IPS DF 4.7 (cell line): ENCODE measurements at regions not wholly inside any gene's neighbourhood (a gene's known extent, or its start where the extent isn't known, plus 50 kb on each side); places are given as distances from the start of the nearest gene placed in this dataset.

Experiments
- DNase-seq: peaks from one replicate; pipeline ENCODE4 v3.0.0-alpha.2; 2013; ENCODE audit warnings: low spot score; ENCODE audit errors: extremely low read depth

DNA sequence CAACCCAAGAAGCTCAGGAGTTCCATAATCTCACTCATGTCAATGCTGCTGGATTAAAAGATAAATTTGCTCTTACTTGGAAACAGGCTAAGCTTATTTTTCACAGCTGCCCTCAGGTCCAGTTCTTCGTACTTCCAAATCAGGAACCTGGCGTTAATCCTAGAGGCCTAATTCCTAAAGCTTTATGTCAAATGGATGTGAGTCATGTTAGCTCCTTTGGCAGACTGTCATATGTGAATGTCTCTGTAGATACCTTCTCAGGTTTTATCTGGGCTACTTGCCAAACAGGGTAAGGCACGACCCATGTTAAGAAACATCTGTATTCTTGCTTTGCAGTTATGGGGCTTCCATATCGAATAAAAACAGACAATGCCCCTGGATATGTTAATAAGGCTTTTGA lies 504.6 kb downstream of the ALG10 start:
- no peak for DNase-seq

DNA sequence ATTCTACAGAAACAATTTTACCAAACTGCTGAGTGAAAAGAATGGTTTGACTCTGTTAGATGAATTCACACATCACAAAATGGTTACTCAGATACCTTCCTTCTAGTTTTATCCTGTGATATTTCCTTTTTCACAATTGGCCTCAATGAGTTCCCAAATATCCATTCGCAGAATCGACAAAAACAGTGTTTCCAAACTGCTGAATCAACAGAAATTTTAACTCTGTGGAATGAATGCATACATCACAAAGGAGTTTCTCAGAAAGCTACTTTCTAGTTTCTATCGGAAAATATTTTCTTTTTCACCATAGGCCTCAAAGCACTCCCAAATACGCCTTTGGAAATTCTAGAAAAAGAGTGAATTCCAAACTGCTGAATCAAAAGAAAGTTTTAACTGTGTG lies 525.0 kb downstream of the ALG10 start:
- no peak for DNase-seq

DNA sequence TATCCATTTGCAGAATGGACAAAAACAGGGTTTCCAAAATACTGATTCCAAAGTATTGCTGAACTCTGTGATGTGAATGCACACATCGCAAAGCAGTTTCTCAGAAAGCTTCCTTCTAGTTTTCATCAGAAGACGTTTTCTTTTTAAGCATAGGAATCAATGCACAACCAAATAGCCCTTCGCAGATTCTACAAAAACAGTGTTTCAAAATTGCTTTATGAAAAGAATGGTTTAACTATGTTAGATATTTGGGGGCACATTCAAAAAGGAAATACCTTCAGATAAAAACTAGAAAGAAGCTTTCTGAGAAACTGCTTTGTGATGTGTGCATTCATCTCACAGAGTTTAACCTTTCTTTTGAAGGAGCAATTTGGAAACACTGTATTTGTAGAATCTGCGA lies 569.7 kb downstream of the ALG10 start:
- DNase-seq, result no peak

DNA sequence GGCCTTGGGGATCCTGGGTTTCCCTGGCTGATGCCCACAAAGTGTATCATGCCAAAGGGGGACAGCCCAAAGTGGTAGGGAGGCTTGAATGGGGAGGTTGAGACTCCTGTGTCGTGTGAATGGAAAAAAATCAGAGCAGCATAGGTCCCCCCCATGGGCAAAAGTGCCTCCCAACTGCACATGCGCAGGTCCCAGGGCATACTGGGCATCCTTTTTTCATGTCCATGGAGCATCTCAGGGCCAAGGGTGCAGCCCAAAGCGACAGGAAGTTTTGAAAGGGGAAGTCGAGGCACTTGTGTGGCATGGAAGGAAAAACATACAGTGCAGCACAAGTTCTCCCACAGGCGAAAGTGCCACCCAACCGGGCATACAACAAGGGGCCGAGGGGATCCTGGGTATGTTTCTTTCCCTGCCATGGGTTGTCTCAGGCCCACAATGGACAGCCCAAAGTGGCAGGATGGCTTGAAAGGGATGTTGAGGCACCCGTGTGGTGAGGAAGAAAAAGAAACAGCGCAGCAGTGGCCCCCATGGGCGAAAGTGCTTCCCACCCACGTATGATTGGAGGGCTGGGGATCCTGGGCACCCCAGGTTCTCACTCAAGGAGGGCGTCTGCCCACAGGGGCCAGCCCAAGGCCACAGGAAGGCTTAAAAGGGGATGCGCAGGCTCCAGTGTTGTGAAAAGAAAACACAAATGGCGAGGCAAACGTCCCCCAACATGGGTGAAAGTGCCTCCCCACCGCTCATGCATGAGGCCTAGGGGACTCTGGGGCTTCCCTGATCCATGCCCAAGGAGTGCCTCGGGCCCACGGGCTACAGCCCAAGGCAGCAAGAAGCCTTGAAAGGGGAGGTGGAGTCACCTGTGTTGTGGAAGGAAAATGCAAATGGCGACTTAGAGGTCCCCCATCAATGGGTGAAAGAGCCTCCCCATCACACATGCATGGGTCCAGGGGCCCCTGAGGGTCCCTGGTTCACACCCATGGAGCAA lies 573.7 kb downstream of the ALG10 start:
- no peak for DNase-seq

DNA sequence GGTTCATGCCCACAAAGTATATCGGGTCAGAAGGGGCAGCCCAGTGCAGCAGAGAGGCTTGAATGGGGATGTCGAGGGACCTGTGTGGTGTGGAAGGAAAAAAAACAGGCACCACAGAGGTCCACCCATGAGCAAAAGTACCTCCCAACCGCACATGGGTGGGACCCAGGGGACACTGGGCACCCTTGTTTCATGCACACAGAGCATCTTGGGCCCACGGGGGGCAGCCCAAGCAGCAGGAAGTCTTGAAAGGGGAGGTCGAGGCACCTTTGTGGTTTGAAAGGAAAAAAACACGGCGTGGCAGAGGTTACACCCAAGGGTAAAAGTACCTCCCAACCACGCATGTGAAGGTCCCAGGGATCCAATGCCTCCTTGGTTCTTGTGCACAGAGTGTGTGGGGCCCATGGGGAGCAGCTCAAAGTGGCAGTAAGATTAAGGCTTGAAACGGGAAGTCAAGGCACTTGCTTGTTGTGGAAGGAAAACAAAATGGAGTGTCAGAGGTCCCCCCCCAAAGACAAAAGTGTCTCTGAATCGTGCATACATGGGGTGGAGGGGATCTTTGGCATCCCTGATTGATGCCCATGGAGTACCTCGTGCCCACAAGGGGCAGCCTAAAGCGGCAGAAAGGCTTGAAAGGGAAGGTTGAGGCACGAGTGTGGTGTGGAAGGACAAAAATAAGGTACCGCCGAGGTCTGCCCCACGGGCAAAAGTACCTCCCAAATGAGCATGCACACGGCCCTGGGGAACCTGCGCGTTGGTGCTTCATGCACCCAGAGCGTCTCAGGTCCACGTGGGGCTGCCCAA lies 575.5 kb downstream of the ALG10 start:
- no peak for DNase-seq

DNA sequence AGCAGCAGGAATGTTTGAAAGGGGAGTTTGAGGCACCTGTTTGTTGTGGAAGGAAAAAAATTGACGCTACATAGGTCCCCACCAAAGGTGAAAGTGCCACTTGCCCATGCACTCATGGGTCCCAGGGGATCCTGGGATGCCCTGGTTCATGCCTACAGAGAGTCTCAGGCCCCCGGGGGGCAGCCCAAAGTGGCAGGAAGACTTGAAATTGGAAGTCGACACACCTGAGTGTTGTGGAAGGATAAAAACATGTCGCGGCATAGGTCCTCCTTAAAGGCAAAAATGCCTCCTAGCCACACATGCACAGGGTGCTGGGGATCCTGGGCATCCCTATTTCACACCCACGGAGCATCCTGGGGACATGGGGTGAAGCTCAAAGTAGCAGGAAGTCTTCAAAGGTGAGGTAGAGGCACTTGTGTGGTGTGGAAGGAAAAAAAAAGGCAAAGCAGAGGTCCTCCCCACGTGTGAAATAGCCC lies 576.1 kb downstream of the ALG10 start:
- DNase-seq, result no peak

DNA sequence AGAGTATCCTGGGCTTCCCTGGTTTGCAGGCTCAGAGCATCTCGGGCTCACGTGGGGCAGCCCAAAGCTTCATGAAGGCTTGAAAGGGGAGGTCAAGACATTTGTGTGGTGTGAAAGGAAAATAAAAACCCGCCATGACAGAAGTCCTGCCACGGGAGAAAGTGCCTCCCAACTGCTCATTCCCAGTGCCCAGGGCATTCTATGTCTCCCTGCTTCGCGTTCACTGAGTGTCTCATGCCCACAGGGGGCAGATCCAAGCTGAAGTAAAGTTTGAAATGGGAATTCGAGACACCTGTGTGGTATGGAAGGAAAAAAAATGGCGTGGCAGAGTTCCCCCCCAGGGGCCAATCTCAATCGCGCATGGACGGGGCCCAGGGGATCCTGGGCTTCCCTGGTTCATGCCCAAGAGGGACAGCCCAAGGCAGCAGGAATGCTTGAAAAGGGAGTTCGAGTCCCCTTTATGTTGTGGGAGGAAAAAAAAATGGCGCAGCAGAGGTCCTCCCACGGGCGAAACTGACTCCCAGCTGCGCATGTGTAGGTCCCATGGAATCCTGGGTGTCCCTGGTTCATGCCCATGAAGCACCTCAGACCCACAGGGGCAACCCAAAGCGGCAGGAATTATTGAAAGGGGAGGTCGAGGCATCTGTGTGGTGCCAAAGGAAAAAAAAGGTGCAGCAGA lies 576.7 kb downstream of the ALG10 start:
- no peak for DNase-seq

DNA sequence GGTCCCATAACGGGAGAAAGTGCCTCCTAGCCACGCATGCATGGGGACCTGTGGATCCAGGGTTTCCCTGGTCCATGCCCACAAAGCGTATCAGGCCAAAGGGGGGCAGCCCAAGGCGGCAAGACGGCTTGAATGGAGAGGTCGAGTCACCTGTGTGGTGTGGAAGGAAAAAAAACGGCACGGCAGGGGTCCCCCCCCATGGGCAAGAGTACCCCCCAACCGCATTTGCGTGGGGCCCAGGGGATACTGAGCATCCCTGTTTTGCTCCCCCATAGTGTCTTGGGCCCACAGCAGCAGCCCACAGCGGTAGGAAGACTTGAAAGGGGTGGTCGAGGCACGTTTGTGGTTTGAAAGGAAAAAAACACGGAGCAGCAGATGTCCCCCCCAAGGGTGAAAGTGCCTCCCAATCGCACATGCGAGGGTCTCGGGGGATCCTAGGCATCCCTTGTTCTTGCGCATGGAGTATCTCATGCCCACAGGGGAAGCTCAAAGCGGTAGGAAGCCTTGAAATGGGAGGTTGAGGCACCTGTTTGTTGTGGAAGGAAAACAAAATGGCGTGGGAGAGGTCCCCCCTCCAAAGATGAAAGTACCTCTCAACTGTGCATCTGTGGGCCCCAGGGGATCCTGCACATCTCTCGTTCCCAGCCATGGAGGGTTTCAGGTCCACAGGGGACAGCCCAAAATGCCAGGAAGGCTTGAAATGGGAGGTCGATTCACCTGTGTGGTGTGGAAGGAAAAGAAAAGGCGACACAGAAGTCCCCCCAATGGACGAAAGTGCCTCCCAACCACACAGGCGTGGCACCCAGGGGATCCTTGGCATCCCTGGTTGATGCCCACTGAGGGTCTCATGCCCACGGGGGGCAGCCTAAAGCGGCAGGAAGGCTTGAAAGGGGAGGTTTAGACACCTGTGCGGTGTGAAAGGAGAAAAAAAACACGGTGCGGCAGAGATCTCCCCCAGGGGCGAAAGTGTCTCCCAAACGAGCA lies 577.5 kb downstream of the ALG10 start:
- no peak for DNase-seq

DNA sequence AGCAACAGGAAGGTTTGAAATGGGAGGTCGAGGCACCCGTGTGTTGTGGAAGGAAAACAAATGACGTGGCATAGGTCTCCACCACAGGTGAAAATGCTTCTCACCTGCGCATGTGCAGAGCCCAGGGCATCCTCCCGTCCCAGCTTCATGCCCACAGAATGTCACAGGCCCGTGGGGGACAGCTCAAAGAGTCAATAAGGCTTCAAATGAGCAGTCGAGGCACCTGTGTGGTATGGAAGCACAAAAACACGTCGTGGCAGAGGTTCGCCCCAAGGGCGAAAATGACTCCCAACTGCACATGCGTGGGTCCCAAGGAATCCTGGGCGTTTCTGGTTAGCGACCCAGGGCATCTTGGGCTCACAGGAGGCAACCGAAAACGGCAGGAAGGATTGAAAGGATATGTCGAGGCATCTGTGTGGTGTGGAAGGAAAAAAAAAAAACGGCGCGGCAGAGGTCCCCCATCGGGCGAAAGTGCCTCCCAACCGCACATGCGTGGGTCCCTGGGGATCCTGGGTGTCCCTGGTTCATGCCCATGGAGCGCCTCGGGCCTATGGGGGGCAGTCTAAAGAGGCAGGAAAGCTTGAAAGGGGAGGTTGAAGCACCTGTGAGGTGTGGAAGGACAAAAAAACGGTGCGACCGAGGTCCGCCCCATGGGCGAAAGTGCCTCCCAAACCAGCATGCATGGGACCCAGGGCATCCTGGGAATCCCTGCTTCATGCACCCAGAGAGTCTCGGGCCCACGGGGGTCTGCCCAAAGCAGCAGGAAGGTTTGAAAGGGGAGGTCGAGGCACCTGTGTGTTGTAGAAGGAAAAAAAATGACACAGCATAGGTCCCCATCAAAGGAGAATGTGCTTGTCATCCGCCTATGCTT lies 578.5 kb downstream of the ALG10 start:
- no peak for DNase-seq

DNA sequence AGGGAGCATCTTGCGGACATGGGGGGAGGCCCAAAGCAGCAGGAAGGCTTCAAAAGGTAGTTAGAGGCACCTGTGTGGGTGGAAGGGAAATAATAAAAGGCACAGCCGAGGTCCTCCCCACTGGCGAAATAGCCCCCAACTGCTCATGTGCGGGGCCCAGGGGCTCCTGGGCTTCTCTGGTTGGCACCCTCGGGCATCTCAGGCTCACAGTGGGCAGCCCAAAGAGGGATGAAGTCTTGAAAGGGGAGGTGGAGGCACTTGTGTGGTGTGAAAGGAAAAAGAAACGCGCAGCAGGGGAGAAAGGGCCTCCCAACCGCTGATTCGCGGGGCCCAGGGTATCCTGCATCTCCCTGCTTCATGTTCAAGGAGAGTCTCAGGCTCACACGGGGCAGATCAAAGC lies 579.4 kb downstream of the ALG10 start:
- no peak for DNase-seq

DNA sequence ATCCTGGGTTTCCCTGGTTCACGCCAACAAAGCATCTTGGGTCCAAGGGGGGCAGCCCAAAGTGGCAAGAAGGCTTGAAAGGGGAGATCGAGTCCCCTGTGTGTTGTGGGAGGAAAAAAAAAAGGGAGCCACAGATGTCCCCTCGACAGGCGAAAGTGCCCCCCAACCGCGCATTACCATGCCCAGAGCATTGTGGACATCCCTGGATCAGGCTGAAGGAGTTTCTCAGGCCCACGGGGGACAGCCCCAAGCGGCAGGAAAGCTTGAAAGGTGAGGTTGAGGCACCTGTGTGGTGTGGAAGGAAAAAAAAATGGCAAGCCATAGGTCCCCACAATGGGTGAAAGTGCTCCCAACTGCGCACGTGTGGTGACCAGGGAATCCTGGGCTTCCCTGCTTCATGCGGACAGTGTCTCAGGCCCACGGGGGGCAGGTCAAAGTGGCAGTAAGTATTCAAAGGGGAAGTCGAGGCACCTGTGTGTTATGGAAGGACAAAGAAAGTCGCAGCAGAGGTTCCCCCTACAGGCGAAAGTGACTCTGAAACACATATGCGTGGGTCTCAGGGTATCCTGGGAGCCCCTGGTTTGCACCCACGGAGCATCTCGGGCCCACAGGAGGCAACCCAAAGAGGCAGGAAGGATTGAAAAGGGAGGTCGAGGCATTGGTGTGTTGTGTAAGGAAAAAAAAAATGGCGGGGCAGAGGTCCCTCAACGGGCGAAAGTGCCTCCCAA lies 580.1 kb downstream of the ALG10 start:
- no peak for DNase-seq

DNA sequence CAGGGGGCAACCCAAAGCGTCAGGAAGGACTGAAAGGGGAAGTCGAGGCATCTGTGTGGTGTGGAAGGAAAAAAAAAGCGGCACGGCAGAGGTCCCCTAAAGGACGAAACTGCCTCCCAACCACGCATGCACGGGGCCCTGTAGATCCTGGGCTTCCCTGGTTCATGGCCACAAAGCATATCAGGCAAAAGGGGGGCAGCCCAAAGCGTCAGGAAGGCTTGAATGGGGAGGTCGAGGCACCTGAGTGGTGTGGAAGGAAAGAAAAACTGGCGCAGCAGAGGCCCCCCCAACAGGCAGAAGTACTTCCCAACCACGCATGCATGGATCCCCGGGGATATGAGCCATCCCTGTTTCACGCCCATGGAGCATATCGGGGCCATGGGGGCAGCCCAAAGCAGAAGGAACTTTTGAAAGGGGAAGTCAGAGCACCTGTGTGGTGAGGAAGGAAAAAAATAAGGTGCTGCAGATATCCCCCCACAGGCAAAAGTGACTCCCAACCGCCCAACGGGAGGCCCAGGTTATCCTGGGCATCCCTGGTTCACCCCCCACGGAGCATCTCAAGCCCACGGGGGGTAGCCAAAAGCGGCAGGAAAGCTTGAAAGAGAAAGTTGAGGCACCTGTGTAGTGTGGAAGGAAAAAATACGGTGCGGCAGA lies 581.2 kb downstream of the ALG10 start:
- no peak for DNase-seq

DNA sequence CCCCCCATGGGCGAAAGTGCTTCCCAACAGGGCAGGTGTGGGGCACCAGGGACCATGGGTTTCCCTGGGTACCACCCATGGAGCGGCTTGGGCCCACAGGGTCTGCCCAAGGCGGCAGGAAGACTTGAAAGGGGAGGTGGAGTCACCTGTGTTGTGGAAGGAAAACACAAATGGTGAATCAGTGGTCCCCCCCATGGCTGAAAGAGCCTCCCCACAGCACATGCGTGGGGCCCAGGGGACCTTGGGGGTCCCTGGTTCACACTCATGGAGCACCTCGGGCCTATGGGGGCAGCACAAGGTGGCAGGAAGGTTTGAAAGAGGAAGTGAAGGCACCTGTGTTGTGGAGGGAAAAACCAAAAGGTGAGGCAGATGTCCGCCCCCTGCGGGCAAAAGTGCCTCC lies 581.9 kb downstream of the ALG10 start:
- no peak for DNase-seq

DNA sequence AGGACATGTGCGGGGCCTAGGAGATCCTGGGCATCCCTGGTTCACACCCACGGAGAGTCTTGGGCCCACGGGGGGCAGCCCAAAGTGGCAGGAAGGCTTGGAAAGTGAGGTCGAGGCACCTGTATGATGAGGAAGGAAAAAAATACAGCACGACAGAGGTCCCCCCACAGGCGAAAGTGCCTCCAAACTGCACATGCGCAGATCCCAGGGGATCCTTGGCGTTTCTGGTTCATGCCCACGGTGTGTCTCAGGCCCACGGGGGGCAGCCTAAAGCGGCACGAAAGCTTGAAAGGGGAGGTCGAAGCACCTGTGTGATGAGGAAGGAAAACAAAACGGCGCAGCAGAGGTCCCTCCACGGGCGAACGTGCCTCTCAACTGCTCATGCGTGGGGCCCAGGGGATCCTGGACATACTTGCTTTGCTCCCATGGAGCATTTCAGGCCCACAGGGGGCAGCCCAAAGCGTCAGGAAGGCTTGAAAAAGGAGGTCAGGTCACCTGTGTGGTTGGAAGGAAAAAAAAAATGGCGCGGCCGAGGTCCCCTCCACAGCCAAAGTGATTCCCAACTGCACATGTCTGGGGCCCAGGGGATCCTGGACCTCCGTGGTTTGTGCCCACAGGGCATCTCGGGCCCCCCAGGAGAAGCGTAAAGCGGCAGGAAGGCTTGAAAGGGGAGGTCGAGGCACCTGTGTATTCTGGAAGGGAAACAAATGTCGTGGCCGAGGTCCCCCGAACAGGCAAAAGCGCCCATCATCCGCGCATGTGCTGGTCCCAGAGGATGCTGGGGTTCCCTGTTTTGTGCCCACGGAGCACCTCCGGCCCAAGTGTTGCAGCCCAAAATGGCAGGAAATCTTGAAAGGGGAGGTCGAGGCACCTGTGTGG lies 582.6 kb downstream of the ALG10 start:
- no peak for DNase-seq

DNA sequence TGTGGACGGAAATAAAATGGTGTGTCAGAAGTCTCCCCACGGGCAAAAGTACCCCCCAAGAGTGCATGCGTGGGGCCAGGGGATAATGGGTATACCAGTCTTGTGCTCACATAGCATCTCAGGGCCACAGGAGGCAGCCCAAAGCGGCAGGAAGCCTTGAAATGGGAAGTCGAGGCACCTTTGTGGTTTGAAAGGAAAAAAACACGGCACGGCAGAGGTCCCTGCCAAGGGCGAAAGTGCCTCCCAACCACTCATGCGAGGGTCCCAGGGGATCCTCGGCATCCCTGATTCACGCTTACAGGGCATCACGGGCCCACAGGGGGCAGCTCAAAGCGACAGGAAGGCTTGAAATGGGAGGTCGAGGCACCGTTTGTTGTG lies 583.2 kb downstream of the ALG10 start:
- no peak for DNase-seq

DNA sequence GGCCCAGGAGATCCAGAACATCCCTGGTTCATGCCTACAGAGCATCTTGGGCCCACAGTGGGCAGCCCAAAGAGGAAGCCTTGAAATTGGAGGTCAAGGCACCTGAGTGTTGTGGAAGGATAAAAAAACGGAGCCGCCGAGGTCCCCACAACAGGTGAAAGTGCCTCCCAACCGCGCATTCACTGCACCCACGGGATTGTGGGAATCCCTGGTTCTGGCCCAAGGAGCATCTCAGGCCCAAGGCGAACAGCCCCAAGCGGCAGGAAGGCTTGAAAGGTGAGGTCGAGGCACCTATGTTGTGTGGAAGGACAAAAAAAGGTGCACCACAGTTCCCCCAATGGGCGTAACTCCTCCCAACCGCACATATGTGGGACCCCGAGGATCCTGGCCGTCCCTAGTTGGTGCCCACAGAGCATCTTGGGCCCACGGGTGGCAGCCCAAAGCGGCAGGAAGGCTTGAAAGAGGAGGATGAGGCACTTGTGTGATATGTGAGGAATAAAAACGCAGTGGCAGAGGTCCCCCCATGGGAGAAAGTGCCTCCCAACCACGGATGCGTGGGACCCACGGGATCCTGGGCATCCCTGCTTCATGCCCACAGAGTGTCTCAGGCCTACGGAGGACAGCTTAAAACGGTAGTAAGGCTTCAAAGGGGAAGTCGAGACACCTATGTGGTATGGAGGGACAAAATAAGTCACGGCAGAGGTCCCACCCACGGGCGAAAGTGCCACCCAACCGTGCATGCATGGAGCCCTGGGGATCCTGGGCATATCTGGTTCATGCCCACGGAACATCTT lies 583.9 kb downstream of the ALG10 start:
- DNase-seq, result no peak
